Activated CD4-positive, alpha-beta T cell treated with anti-CD3 and anti-CD28 coated beads, Interleukin-10, Interleukin-2, amounts not matched to agents 100 ng/mL and 50 ng/mL, durations not matched to agents 16 hours and 8 hours (primary cell): ENCODE measurements at regions not wholly inside any gene's neighbourhood (a gene's known extent, or its start where the extent isn't known, plus 50 kb on each side); places are given as distances from the start of the nearest gene placed in this dataset.

ENCODE experiments used
- DNase-seq: peaks from one replicate; pipeline ENCODE4 v3.0.0-alpha.2; 2020

GRCh38 chr3:80261082-80261481, 493.3 kb upstream of the ROBO1 start:
- no peak for DNase-seq

- no peak for DNase-seq
These were observed 491.9 kb upstream of the ROBO1 start for GRCh38 chr3:80259736-80260135.

DNA sequence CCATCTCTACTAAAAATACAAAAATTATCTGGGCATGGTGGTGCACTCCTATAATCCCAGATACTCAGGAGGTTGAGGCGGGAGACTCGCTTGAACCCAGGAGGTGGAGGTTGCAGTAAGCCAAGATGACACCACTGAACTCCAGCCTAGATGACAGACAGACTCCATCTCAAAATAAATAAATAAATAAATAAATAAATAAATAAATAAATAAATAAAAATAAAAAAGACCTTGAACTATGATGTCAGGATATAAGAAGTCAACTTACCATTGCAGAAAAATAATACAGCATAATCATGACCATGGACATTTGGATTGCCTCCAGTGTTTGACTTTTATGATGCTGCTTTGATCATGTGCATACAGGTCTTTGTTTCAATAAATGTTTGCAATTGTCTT, 484.3 kb upstream of the ROBO1 start:
- DNase-seq: no peak

GRCh38 chr3:80247766-80248165, 480.0 kb upstream of the ROBO1 start:
- no peak for DNase-seq

- DNase-seq: no peak
These were observed 476.6 kb upstream of the ROBO1 start for GRCh38 chr3:80244390-80244789.

- DNase-seq: no peak
These were observed 474.0 kb upstream of the ROBO1 start for GRCh38 chr3:80241791-80242190.

- no peak for DNase-seq
These were observed 471.5 kb upstream of the ROBO1 start for GRCh38 chr3:80239301-80239700.

DNA sequence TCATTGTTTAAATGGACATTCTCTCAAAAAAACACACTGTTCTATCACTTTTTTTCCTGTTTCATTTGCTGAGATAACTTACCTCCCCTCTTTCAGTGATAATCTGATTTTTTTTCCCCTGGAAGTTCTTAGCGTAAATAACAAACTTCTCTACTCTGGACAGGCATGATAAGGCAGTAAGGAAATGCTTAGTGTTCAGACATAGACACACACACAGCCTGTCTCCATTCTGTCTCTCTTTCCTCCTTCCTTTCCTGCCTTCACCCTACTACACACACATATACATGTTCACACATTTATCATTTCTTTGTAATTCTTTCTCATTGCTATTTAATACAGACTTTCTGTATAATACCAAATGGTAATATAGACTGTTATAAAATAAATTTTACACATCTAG, 470.8 kb upstream of the ROBO1 start:
- no peak for DNase-seq

DNA sequence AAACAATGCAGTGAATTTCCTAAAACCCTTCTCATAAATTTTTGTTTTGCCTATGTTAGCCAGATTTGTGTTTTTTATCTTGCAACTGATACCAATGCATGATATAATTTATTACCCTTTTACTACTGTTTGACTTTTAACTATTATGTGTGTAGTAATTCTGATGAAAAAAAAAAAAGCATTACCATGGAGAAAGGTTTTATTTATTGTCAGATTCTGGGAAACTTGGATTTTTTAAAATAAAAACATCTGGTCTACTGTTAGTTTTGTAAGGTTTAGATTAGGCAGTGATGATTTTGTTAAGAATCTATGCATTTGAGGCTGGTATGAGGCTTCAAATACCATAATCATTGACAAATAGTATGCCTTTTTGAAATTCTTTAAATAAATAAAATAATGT, 470.4 kb upstream of the ROBO1 start:
- no peak for DNase-seq

GRCh38 chr3:80234706-80235105, 466.9 kb upstream of the ROBO1 start:
- no peak for DNase-seq

DNA sequence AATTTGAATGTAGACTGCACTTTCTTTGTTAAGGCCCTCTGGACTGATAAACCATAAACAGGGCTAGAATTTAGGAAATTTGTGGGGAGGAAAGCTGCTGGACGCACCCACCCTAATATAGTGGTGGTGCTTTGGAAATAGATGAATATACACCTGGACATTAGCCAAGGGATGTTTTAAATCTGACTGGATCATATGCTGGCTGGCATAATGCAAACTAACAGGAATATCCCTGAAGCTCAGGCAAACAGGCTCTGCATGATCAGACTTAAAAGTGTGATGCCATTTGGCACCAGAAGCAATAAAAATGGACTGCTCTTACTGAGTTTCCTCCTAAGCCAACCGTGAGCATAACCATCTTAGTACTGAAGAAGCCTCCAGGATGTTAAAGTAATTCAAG, 465.8 kb upstream of the ROBO1 start:
- DNase-seq: no peak

DNA sequence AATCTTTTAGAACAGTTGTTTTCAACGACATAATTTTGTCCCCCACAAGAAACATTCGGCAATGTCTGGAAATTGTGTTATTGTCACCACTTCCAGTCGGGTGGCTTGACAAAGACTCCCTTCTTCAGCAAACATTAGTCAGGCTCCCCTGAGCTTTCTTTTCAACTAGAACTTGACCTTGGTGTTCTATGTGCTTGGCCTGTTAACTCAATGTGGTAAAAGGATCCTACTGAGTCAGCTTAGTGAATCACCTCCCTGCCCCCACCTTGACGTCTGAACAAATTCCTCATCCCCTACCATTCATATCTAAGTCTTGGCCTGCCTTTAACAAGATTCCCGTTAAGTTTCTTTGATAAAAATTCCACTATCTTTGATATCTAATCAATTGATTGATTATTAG, 465.0 kb upstream of the ROBO1 start:
- no peak for DNase-seq

- DNase-seq: no peak
These were observed 463.2 kb upstream of the ROBO1 start for GRCh38 chr3:80230962-80231361.

- DNase-seq: no peak
These were observed 459.4 kb upstream of the ROBO1 start for GRCh38 chr3:80227216-80227615.

- DNase-seq: no peak
These were observed 447.4 kb upstream of the ROBO1 start for GRCh38 chr3:80215191-80215590.

GRCh38 chr3:80213086-80213485, 445.3 kb upstream of the ROBO1 start:
- no peak for DNase-seq

DNA sequence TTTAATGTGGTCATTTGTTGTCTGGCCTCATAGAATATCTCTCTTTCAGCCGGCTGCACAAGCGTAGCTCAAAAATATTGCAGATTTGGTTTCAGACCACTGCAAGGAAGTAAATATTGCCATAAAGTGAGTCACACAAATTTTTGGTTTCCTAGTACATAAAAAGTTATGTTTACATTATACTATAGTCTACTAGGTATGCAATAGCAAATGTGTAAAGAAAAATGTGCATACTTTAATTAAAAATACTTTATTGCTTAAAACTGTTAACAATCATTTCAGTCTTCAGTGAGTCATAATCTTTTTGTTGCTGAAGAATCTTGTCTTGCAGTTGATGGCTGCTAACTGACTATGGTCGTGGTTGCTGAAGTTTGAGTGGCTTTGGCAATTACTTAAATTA, 425.1 kb upstream of the ROBO1 start:
- DNase-seq: no peak

- no peak for DNase-seq
These were observed 422.3 kb upstream of the ROBO1 start for GRCh38 chr3:80190051-80190450.

- DNase-seq: no peak
These were observed 420.2 kb upstream of the ROBO1 start for GRCh38 chr3:80187981-80188380.

DNA sequence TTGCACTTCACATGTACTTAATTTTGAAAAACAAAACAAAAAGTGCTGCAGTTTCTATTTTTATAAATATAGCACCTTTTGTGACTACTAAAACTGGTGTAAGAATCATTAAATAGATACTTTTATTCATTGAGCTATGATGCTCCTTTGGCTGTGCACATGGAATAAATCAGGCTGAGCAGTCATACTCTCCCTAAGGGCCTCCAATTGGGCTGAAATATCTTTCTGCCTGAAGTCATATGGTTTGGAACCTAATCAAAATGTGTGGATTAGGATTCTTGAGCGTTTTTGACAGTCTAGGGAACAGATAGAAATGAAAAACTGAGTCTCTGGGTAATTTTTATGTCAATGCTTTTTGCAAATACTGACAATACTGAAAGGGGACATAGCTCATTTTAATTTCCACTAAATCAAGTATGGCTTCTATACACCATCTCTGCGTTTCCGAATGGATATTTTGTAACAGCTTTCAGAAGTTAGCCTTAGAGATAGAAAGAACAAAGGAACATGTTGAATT, 392.2 kb upstream of the ROBO1 start:
- DNase-seq: no peak

GRCh38 chr3:80158332-80158731, 390.5 kb upstream of the ROBO1 start:
- DNase-seq: no peak

DNA sequence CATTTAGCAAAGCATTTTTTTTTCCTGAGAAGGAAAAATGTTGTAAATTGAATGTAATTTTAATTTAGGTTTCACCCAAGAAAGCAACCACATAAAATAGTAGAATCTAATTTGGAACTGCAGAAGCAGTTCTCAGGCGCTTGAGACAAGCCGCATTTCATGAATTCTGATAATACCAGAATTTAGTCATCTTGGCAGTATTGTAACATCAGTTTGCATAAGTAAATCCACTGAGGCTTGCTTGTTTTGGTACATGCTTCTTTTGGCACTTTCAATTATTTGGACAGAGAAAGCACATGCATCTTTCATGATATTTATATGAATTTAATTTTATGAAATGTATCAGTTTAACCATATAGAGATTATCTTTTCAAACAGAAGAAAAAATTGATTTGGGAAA, 389.7 kb upstream of the ROBO1 start:
- no peak for DNase-seq

GRCh38 chr3:80152692-80153091, 384.9 kb upstream of the ROBO1 start:
- no peak for DNase-seq

GRCh38 chr3:80142714-80143113, 374.9 kb upstream of the ROBO1 start:
- no peak for DNase-seq

GRCh38 chr3:80141557-80141956, 373.8 kb upstream of the ROBO1 start:
- DNase-seq: no peak

- DNase-seq: no peak
These were observed 348.5 kb upstream of the ROBO1 start for GRCh38 chr3:80116281-80116680.
